NCI-H2196 treated with DMSO at 0.1 percent for 48 hours (cell line): ENCODE measurements at regions not wholly inside any gene's neighbourhood (a gene's known extent, or its start where the extent isn't known, plus 50 kb on each side); places are given as distances from the start of the nearest gene placed in this dataset.

Experiments
- DNase-seq: peaks from one replicate; lab custom pipeline; 2025; ENCODE audit not compliant: unreplicated experiment; lab: John Stamatoyannopoulos, UW

- no peak for DNase-seq
Measured at GRCh38 chr2:167534443-167534842, 646.2 kb downstream of the XIRP2 start.

DNA sequence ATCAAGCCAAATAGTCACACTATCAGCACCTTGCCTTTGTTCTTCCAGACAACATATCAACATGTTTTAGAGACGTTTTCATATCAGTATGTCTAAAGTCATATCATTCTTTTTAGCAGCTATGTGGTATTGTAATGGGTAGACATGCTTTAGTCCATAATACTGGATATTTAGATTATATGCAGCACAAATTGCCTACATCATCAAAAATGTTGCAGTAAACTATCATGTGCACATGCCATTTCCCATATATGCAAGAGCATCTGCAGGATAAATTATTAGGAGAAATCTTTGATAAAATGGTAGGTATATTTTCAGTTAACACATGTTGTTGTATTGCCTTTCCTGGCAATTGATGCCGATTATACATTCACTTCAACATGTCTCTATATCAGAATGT, 636.5 kb downstream of the XIRP2 start:
- DNase-seq: no peak

DNA sequence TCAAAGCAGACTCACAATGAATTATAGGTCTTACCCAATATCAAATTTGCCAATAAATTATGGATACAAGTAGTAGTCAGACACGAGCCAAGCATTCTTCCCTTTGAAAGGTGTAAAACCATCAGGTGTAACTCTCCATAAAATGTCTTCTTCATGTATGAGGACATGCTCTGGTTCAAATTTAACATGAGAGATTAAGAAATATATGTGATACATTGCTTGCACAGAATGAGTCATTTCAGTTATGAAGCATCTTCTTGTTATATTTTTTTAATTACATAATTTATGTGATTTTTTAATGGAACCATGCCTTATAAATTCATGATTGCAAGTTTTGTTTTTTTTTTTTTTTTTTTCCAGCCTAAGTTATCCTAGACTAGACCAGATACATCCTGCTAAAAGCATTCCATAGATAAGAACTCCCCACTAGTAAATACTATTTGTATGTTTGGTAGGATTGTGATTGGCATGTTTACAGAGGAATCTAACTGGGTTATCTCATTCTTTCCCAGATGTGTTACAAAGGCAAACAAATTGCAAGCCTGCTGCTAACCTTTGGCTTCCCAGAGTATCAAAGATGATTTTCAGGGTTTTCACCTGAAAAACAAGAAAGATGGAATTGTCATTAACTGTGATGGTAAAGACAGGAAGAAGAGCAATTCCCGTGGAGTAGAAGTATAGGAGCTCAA, 621.9 kb downstream of the XIRP2 start:
- no peak for DNase-seq

DNA sequence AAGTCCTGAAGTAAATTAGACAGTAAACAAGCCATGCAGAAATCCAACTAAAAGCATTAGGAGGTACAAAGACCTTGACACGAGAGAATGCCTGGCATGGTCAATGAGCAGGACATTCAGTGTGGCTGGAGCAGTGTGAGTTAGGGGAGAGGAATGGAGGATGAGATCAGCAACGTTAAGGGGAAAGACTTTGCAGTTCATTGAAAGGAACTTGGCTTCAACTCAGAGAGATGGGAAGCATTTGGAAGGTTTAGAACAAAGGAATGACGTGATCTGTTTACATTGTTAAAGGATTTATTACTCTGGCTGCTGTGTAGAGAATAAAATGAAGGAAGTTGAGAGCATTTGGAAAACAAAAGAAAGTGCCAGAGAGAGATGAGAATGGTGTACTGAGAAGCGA, 621.3 kb downstream of the XIRP2 start:
- peak; percentile 44 for DNase-seq

GRCh38 chr2:167508709-167509108, 620.4 kb downstream of the XIRP2 start:
- DNase-seq: no peak

- no peak for DNase-seq
Measured at GRCh38 chr2:167506395-167506794, 618.1 kb downstream of the XIRP2 start.

DNA sequence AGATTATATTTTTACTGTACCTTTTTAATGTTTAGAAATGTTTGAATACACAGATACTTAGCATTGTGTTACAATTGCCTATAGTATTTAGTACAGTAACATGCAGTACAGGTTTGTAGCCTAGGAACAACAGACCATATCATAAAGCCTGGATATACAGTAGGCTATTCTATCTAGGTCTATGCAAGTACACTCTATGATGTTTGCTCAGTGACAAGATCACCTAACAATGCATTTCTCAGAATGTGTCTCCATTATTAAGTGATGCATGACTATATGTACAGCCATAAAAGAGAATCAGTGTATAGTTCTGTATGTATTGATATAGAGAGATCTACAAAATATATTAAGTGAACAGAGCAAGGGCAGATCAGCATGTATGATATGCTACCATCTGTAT, 616.4 kb downstream of the XIRP2 start:
- DNase-seq: no peak

DNA sequence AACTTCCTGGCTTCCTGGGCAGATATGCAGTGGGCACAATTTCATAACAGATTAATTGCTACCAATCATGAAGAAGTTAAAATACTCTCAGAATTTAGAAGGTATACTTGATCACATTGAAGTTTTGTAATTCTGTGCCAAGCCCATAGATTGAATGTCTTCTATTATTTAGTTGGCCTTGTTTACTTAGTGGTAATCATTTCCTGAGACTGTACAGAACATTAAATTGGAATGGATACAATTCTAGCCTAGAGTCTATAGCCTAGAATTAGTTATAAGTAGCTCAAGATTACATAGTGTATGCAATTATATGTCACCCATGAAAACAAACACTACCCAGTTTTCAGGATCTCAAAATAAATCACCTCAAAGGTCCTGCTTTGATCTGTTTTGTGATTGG, 615.8 kb downstream of the XIRP2 start:
- DNase-seq: no peak

- DNase-seq: no peak
Measured at GRCh38 chr2:167501618-167502017, 613.3 kb downstream of the XIRP2 start.

- DNase-seq: no peak
Measured at GRCh38 chr2:167493862-167494261, 605.6 kb downstream of the XIRP2 start.

- no peak for DNase-seq
Measured at GRCh38 chr2:167492486-167492885, 604.2 kb downstream of the XIRP2 start.

GRCh38 chr2:167491788-167492187, 603.5 kb downstream of the XIRP2 start:
- no peak for DNase-seq

DNA sequence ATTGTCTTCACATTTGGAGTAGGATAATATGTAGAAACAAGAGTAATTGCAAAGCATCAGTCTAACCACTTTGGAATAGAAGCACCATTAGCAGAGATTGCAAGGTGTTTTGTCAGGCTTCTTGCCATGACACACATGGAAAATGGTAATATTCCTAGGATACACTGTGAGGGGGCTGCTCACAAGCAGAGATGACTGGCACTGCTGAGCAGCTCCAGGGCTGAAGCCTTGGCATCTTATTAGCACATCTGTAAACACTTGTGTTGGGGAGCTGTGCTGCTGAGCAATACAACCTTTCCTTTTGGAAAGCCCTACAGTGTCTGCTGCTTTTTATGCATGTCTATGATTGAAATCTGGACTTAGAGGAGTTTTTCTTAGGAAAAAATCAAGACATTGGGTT, 602.2 kb downstream of the XIRP2 start:
- DNase-seq: no peak

GRCh38 chr2:167489325-167489724, 601.0 kb downstream of the XIRP2 start:
- DNase-seq: no peak

- no peak for DNase-seq
Measured at GRCh38 chr2:167487728-167488127, 599.4 kb downstream of the XIRP2 start.

- no peak for DNase-seq
Measured at GRCh38 chr2:167484875-167485274, 596.6 kb downstream of the XIRP2 start.

DNA sequence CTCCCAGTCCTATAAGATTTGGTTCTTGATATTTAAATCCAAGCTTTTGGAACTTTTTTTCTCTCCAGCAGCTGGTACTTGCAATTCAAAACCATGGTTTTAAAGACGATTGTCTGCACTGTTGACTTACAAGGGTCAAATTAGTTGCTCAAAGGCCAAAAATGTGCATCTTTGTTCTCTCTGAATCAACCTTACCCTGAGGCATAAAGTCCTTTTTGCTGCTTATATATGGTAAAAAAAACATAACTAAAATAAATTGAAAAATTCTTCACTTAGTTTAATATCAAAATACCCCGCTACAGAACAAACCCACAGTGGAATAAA, 592.7 kb downstream of the XIRP2 start:
- DNase-seq: no peak

- DNase-seq: no peak
Measured at GRCh38 chr2:167480232-167480985, 592.1 kb downstream of the XIRP2 start.

- no peak for DNase-seq
Measured at GRCh38 chr2:167478196-167478595, 589.9 kb downstream of the XIRP2 start.

- DNase-seq: no peak
Measured at GRCh38 chr2:167475791-167476190, 587.5 kb downstream of the XIRP2 start.

DNA sequence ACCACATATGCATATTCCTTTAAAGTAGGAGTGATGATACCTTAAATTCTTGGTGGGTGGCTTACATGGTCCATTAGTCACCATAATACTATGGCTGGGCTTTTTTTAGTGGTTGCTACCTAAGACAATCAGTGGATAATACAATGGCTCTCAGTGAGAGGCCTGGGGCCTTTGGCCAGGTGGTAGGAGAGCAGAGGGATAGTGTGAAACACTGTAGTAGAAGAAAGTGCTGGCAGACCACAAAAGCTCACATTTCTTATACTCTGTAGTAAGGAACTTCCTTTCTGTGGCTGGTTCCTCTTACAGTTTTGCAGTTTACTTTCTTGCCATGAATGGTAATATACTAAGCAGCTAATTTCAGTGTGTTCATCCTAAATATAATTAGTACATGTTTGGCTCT, 583.5 kb downstream of the XIRP2 start:
- DNase-seq: no peak

GRCh38 chr2:167471332-167471731, 583.1 kb downstream of the XIRP2 start:
- DNase-seq: no peak

- no peak for DNase-seq
Measured at GRCh38 chr2:167462379-167462778, 574.1 kb downstream of the XIRP2 start.
